ENCODE measurements at regions not wholly inside any gene's neighbourhood (a gene's known extent, or its start where the extent isn't known, plus 50 kb on each side); places are given as distances from the start of the nearest gene placed in this dataset.

DNA sequence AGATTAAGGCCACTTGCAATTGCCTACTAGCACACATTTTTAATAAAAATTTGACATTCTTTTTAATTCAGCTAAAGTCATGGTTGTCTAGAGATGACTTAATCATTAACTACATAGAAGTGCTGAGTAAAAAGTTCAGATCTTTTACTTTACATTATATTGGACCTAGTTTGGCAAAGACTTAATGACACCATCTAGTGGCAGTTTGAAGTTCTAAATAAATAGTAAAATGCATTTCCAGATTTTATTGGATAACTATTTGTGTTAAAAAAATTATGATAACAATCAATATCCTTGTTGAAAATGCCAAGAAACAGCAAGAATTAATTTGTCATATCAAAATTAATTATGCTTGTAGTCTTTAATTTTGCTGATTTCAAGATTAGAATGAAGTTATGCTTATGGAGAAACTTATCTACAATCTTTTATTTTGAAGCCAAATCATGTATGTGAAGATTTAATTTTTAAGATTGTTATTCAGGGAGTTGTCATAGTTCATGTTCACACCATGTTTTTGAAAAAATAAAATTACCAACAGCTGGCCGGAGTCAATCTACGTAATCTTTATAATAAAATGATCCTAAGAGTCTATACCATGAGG, 69.6 kb upstream of the PJA2 start:
- TF ChIP-seq POLR2AphosphoS5 (IDR thresholded peaks at IDR 0.05; ENCODE audit: low read depth, low read length) = no peak
- TF ChIP-seq POLR2A (IDR thresholded peaks at IDR 0.05; ENCODE audit: low read depth, low read length) = no peak
- TF ChIP-seq POU2F2 (IDR thresholded peaks at IDR 0.05; ENCODE audit: low read depth, low read length) = no peak
